ENCODE measurements at regions not wholly inside any gene's neighbourhood (a gene's known extent, or its start where the extent isn't known, plus 50 kb on each side); places are given as distances from the start of the nearest gene placed in this dataset.

GRCh38 chr2:128746356-128746755 is 427.7 kb upstream of the HS6ST1 start:
- Mint-ChIP-seq H3K4me1 (ENCODE audit: low read depth) (no peaks in the 10 kb centered on the region), H3K27me3 (ENCODE audit: low read depth) (peaks cover 5% of the 10 kb centered on the region), H3K4me3 (no peak overlapping the region), H3K36me3 (ENCODE audit: insufficient read depth) (no peaks in the 10 kb centered on the region), H3K9me3 (no peaks in the 10 kb centered on the region)
- DNase-seq (no peak), ATAC-seq (no peak)

GRCh38 chr2:128748336-128748735 is 429.7 kb upstream of the HS6ST1 start:
- no peaks in the 10 kb centered on the region for H3K4me1 Mint-ChIP-seq (ENCODE audit: low read depth)
- no peak overlapping the region for H3K4me3 Mint-ChIP-seq
- H3K36me3 Mint-ChIP-seq (ENCODE audit: insufficient read depth), result no peaks in the 10 kb centered on the region
- DNase-seq, result no peak
- ATAC-seq, result no peak
- peaks cover 5% of the 10 kb centered on the region for H3K27me3 Mint-ChIP-seq (ENCODE audit: low read depth)
- no peaks in the 10 kb centered on the region for H3K9me3 Mint-ChIP-seq

GRCh38 chr2:128748835-128749605 is 430.4 kb upstream of the HS6ST1 start:
- H3K9me3 Mint-ChIP-seq, result no peaks in the 10 kb centered on the region
- no peaks in the 10 kb centered on the region for H3K36me3 Mint-ChIP-seq (ENCODE audit: insufficient read depth)
- H3K27me3 Mint-ChIP-seq (ENCODE audit: low read depth), result peaks cover 5% of the 10 kb centered on the region

GRCh38 chr2:128750328-128751165 is 431.9 kb upstream of the HS6ST1 start:
- peaks cover 5% of the 10 kb centered on the region for H3K27me3 Mint-ChIP-seq (ENCODE audit: low read depth)
- ATAC-seq (no peak), DNase-seq (no peak)
- peaks cover 14% of the 10 kb centered on the region for H3K4me1 Mint-ChIP-seq (ENCODE audit: low read depth)
- H3K9me3 Mint-ChIP-seq, result no peaks in the 10 kb centered on the region
- H3K4me3 Mint-ChIP-seq, result no peak overlapping the region
- H3K36me3 Mint-ChIP-seq (ENCODE audit: insufficient read depth), result no peaks in the 10 kb centered on the region

More at GRCh38 chr2:128748835-128749605, 430.4 kb upstream of the HS6ST1 start:
- DNase-seq, result no peak
- ATAC-seq, result no peak
- H3K4me3 Mint-ChIP-seq, result no peak overlapping the region
- H3K4me1 Mint-ChIP-seq (ENCODE audit: low read depth), result peaks cover 3% of the 10 kb centered on the region

GRCh38 chr2:128751746-128752145 is 433.1 kb upstream of the HS6ST1 start:
- Mint-ChIP-seq H3K9me3 (no peaks in the 10 kb centered on the region), H3K36me3 (ENCODE audit: insufficient read depth) (no peaks in the 10 kb centered on the region), H3K4me1 (ENCODE audit: low read depth) (peaks cover 14% of the 10 kb centered on the region), H3K4me3 (no peak overlapping the region), H3K27me3 (ENCODE audit: low read depth) (peaks cover 5% of the 10 kb centered on the region)
- no peak for ATAC-seq
- DNase-seq, result no peak

DNA sequence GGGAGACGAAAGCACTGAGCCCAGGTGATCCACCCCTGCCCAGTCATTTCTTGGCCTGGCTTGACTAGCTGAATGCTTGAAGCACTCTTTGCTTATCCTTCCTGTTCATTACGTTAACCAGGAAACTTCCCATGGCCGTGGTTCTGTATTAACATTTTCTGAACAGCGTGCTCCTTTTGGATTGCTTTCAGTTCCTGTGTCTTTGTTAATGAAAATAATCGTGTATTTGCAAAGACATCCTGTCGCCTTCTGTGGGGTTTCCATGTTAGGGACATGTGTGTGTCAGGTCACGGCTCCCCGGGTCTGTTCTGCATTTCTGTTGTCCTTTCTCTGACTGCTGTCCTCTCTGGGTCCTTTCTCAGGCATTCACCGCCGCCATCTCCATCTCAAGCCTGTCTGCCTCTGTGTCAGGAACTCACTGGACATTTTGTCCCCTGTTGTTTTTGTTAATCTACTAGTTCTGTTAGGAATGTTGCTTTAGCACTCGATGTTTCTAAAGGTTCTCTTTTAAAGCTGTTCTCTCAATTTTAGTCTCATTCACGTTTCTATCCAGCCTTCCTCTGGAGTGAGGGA is 434.1 kb upstream of the HS6ST1 start:
- H3K4me3 Mint-ChIP-seq, result no peak overlapping the region
- no peak for DNase-seq
- no peak for ATAC-seq
- no peaks in the 10 kb centered on the region for H3K36me3 Mint-ChIP-seq (ENCODE audit: insufficient read depth)
- H3K4me1 Mint-ChIP-seq (ENCODE audit: low read depth), result peaks cover 14% of the 10 kb centered on the region
- H3K27me3 Mint-ChIP-seq (ENCODE audit: low read depth), result peaks cover 5% of the 10 kb centered on the region
- no peaks in the 10 kb centered on the region for H3K9me3 Mint-ChIP-seq

DNA sequence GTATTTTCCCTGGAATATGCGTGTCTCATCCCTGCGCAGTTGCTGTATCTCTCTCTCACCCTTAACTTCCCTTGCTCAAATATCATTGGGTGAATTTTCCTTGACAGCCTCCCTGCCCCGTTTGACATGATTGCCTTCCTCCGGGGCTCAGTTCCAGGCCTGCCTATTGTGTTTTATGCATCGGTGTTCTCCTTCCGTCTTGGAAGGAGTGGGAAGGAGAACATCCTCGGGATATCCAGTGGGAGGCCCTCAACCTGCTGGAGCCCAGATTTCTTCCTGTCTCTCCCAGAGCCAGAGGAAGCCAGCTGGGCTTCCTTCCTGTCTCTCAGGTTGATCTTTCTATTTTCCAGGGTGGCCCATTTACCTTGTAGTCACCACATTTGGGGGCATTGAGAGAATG is 434.7 kb upstream of the HS6ST1 start:
- peaks cover 5% of the 10 kb centered on the region for H3K27me3 Mint-ChIP-seq (ENCODE audit: low read depth)
- no peaks in the 10 kb centered on the region for H3K9me3 Mint-ChIP-seq
- H3K4me3 Mint-ChIP-seq, result no peak overlapping the region
- H3K36me3 Mint-ChIP-seq (ENCODE audit: insufficient read depth), result no peaks in the 10 kb centered on the region
- peaks cover 14% of the 10 kb centered on the region for H3K4me1 Mint-ChIP-seq (ENCODE audit: low read depth)
- ATAC-seq (no peak), DNase-seq (no peak)

- ATAC-seq, result no peak
- no peaks in the 10 kb centered on the region for H3K9me3 Mint-ChIP-seq
Measured at GRCh38 chr2:128753800-128754199, 435.1 kb upstream of the HS6ST1 start.

GRCh38 chr2:128754246-128754724 is 435.6 kb upstream of the HS6ST1 start:
- Mint-ChIP-seq H3K9me3 (no peaks in the 10 kb centered on the region), H3K4me1 (ENCODE audit: low read depth) (peaks cover 14% of the 10 kb centered on the region), H3K4me3 (no peak overlapping the region), H3K27me3 (ENCODE audit: low read depth) (peaks cover 5% of the 10 kb centered on the region), H3K36me3 (ENCODE audit: insufficient read depth) (no peaks in the 10 kb centered on the region)
- DNase-seq, result no peak
- no peak for ATAC-seq

More at GRCh38 chr2:128753800-128754199, 435.1 kb upstream of the HS6ST1 start:
- Mint-ChIP-seq H3K27me3 (ENCODE audit: low read depth) (peaks cover 5% of the 10 kb centered on the region), H3K4me3 (no peak overlapping the region), H3K4me1 (ENCODE audit: low read depth) (peaks cover 14% of the 10 kb centered on the region), H3K36me3 (ENCODE audit: insufficient read depth) (no peaks in the 10 kb centered on the region)
- DNase-seq, result no peak

- H3K4me3 Mint-ChIP-seq, result no peak overlapping the region
- no peak for DNase-seq
- peaks cover 14% of the 10 kb centered on the region for H3K4me1 Mint-ChIP-seq (ENCODE audit: low read depth)
- no peak for ATAC-seq
- no peaks in the 10 kb centered on the region for H3K9me3 Mint-ChIP-seq
- H3K27me3 Mint-ChIP-seq (ENCODE audit: low read depth), result peaks cover 5% of the 10 kb centered on the region
- H3K36me3 Mint-ChIP-seq (ENCODE audit: insufficient read depth), result no peaks in the 10 kb centered on the region
Measured at GRCh38 chr2:128755695-128756364, 437.2 kb upstream of the HS6ST1 start.

- peaks cover 14% of the 10 kb centered on the region for H3K4me1 Mint-ChIP-seq (ENCODE audit: low read depth)
- no peaks in the 10 kb centered on the region for H3K9me3 Mint-ChIP-seq
- H3K27me3 Mint-ChIP-seq (ENCODE audit: low read depth), result peaks cover 5% of the 10 kb centered on the region
- DNase-seq (no peak), ATAC-seq (no peak)
- H3K4me3 Mint-ChIP-seq, result no peak overlapping the region
- H3K36me3 Mint-ChIP-seq (ENCODE audit: insufficient read depth), result no peaks in the 10 kb centered on the region
Measured at GRCh38 chr2:128756365-128756717, 437.7 kb upstream of the HS6ST1 start.

DNA sequence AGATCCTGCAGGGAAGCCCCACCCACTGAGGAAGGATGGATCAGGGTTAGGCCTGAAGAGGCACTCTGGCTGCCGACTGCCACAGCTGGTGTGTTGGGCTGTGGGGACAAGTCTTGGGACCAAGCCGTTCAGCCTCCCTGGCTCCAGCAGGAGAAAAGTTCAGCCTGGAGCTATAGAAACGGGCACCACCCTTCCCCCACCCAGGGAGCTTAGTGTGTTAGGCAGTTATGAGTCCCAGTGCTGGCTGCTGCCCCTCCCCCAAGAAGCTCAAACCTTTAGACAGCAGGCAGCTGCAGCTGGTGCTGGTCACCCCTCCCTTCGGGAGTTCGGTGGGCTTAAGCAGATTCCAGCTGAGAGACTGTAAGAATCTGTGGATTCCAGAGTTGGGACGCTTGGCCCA is 447.1 kb upstream of the HS6ST1 start:
- DNase-seq (no peak), ATAC-seq (no peak)
- no peaks in the 10 kb centered on the region for H3K27me3 Mint-ChIP-seq (ENCODE audit: low read depth)
- no peaks in the 10 kb centered on the region for H3K4me1 Mint-ChIP-seq (ENCODE audit: low read depth)
- no peaks in the 10 kb centered on the region for H3K36me3 Mint-ChIP-seq (ENCODE audit: insufficient read depth)
- peaks cover 22% of the 10 kb centered on the region for H3K9me3 Mint-ChIP-seq
- H3K4me3 Mint-ChIP-seq, result no peak overlapping the region

- ATAC-seq, result no peak
- H3K36me3 Mint-ChIP-seq (ENCODE audit: insufficient read depth), result no peaks in the 10 kb centered on the region
Measured at GRCh38 chr2:128768041-128768440, 449.4 kb upstream of the HS6ST1 start.

GRCh38 chr2:128769457-128770142 is 450.9 kb upstream of the HS6ST1 start:
- Mint-ChIP-seq H3K27me3 (ENCODE audit: low read depth) (no peaks in the 10 kb centered on the region), H3K36me3 (ENCODE audit: insufficient read depth) (no peaks in the 10 kb centered on the region), H3K4me3 (no peak overlapping the region), H3K9me3 (peaks cover 6% of the 10 kb centered on the region), H3K4me1 (ENCODE audit: low read depth) (no peaks in the 10 kb centered on the region)
- DNase-seq (no peak), ATAC-seq (no peak)

More at GRCh38 chr2:128768041-128768440, 449.4 kb upstream of the HS6ST1 start:
- H3K27me3 Mint-ChIP-seq (ENCODE audit: low read depth), result no peaks in the 10 kb centered on the region
- H3K4me1 Mint-ChIP-seq (ENCODE audit: low read depth), result no peaks in the 10 kb centered on the region
- H3K4me3 Mint-ChIP-seq, result no peak overlapping the region
- no peak for DNase-seq
- peaks cover 16% of the 10 kb centered on the region for H3K9me3 Mint-ChIP-seq

All from activated T-cell treated with anti-CD3 and anti-CD28 coated beads, Interleukin-2, amount 50 U/mL, for 4 hours (primary cell).